ENCODE measurements at regions not wholly inside any gene's neighbourhood (a gene's known extent, or its start where the extent isn't known, plus 50 kb on each side); places are given as distances from the start of the nearest gene placed in this dataset.
"Not testable (repeated sequence)": the region's sequence is repeated elsewhere in the genome, so short reads cannot be mapped to it uniquely, and the experiment has no call there.

- no peaks in the 10 kb centered on the region for H3K9me3 ChIP-seq
- no peak overlapping the region for H3K27ac ChIP-seq
- TF ChIP-seq CTCF (IDR thresholded peaks at IDR 0.05) (no peak), POLR2A (IDR thresholded peaks at IDR 0.05) (no peak)
- no peaks in the 10 kb centered on the region for H3K36me3 ChIP-seq
- intact Hi-C loops (cut with DNase I): no loop called here
- H3K4me3 ChIP-seq (replicated peaks in 1 of 3): no peak overlapping the region
- H3K4me1 ChIP-seq: no peaks in the 10 kb centered on the region
- 95 to 96% methylated on average over 3 of the region's 3 CpGs for WGBS, 2 donors
- DNase-seq: no peak
- H3K27me3 ChIP-seq: no peaks in the 10 kb centered on the region
Observed at GRCh38 chr2:126269911-126270310, 386.0 kb upstream of the GYPC start.

DNA sequence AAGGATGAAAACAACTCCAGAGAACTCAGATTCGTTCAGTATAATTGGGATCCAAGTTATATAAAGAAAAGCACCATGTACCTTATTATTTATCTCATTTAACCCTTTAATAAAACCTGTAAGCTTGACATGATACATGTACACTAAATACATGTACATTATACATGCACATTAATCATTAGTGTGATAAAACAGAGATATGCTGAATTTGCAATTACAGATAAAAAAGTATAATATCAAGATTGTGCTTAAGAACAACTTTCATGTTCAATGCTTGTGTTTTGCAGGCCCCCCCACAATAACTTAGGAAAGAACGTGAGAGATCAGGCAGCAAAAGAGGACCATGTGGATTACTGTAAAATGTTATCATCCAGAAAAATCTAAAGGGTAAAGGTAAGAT is 385.4 kb upstream of the GYPC start:
- Histone ChIP-seq H3K27me3 (no peaks in the 10 kb centered on the region), H3K36me3 (no peaks in the 10 kb centered on the region), H3K4me3 (replicated peaks in 1 of 3) (no peak overlapping the region), H3K27ac (no peak overlapping the region), H3K9me3 (no peaks in the 10 kb centered on the region), H3K4me1 (no peaks in the 10 kb centered on the region)
- DNase-seq: no peak
- WGBS, 2 donors: 33 to 76% methylated on average over 2 of the region's 2 CpGs
- intact Hi-C loops (cut with DNase I): no loop called here
- TF ChIP-seq POLR2A (IDR thresholded peaks at IDR 0.05): no peak
- no peak for TF ChIP-seq CTCF (IDR thresholded peaks at IDR 0.05)

GRCh38 chr2:126272401-126272800 is 383.6 kb upstream of the GYPC start:
- no peak for DNase-seq
- Histone ChIP-seq H3K36me3 (no peaks in the 10 kb centered on the region), H3K27ac (no peak overlapping the region), H3K4me3 (replicated peaks in 1 of 3) (no peak overlapping the region), H3K4me1 (no peaks in the 10 kb centered on the region), H3K27me3 (no peaks in the 10 kb centered on the region), H3K9me3 (no peaks in the 10 kb centered on the region)
- intact Hi-C loops (cut with DNase I): no loop called here
- TF ChIP-seq CTCF (IDR thresholded peaks at IDR 0.05): no peak
- TF ChIP-seq POLR2A (IDR thresholded peaks at IDR 0.05): no peak
- WGBS, 2 donors: 92 to 97% methylated on average over 3 of the region's 3 CpGs

GRCh38 chr2:126275098-126275497 is 380.9 kb upstream of the GYPC start:
- no peak for TF ChIP-seq CTCF (IDR thresholded peaks at IDR 0.05)
- no peaks in the 10 kb centered on the region for H3K27me3 ChIP-seq
- H3K4me3 ChIP-seq (replicated peaks in 1 of 3): no peak overlapping the region
- no peak overlapping the region for H3K27ac ChIP-seq
- no peaks in the 10 kb centered on the region for H3K4me1 ChIP-seq
- no peaks in the 10 kb centered on the region for H3K36me3 ChIP-seq
- WGBS, 2 donors: 88 to 91% methylated on average over 2 of the region's 2 CpGs
- intact Hi-C loops (cut with DNase I): no loop called here
- no peaks in the 10 kb centered on the region for H3K9me3 ChIP-seq
- no peak for DNase-seq

- H3K4me3 ChIP-seq (replicated peaks in 1 of 3); intact Hi-C loops (cut with DNase I); H3K27me3 ChIP-seq; DNase-seq; H3K9me3 ChIP-seq; H3K27ac ChIP-seq; H3K4me1 ChIP-seq; H3K36me3 ChIP-seq: not testable (repeated sequence)
Observed at GRCh38 chr2:126276268-126276667, 379.7 kb upstream of the GYPC start.

DNA sequence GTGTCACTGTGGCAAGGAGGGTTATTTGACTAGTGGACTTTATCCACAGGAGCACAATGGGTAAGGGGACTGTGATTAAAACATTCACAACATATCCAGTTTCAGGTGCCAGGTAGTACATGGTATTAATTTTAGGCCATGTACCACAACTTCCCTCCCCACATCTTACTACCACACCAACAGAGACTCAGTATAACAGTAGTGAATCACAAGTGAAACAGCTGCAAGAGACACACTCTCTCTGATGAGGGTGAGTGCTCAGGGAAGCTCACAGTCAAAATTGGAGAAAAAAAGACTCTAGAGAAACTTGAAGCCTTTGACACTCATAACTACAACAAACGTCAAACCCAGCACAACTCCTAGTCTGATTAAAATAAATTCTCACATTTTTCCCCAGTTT is 367.6 kb upstream of the GYPC start:
- H3K27me3 ChIP-seq: no peaks in the 10 kb centered on the region
- H3K36me3 ChIP-seq: no peaks in the 10 kb centered on the region
- TF ChIP-seq CTCF (IDR thresholded peaks at IDR 0.05): no peak
- TF ChIP-seq POLR2A (IDR thresholded peaks at IDR 0.05): no peak
- WGBS, 2 donors: 24 to 37% methylated on average over 1 of the region's 1 CpG
- DNase-seq: no peak
- intact Hi-C loops (cut with DNase I): no loop called here
- no peaks in the 10 kb centered on the region for H3K9me3 ChIP-seq
- H3K4me3 ChIP-seq (replicated peaks in 1 of 3): no peak overlapping the region
- H3K4me1 ChIP-seq: no peaks in the 10 kb centered on the region
- no peak overlapping the region for H3K27ac ChIP-seq

GRCh38 chr2:126293962-126294361 is 362.0 kb upstream of the GYPC start:
- H3K27me3 ChIP-seq; H3K36me3 ChIP-seq; intact Hi-C loops (cut with DNase I); DNase-seq; H3K9me3 ChIP-seq; H3K27ac ChIP-seq; H3K4me1 ChIP-seq; H3K4me3 ChIP-seq (replicated peaks in 1 of 3): not testable (repeated sequence)
- 90 to 98% methylated on average over 1 of the region's 1 CpG for WGBS, 2 donors
